ENCODE measurements at regions not wholly inside any gene's neighbourhood (a gene's known extent, or its start where the extent isn't known, plus 50 kb on each side); places are given as distances from the start of the nearest gene placed in this dataset.

GRCh38 chr1:244963231-244963826 is 99.0 kb upstream of the HNRNPU start:
- Histone ChIP-seq H3K27me3 (ENCODE audit: control insufficient read depth, insufficient read depth, low read length) (no peaks in the 10 kb centered on the region), H3K36me3 (ENCODE audit: control insufficient read depth, insufficient read depth, low read length) (no peaks in the 10 kb centered on the region), H3K9ac (no peak overlapping the region), H3K4me3 (ENCODE audit: low read depth, low read length) (no peak overlapping the region), H3K9me3 (ENCODE audit: control insufficient read depth, low read length) (no peaks in the 10 kb centered on the region), H3K4me1 (peaks cover 2% of the 10 kb centered on the region), H3K27ac (no peak overlapping the region), H3K79me2 (no peaks in the 10 kb centered on the region), H3K4me2 (ENCODE audit: low read length) (no peak overlapping the region), H2AFZ (no peak overlapping the region)
- no peak for TF ChIP-seq CTCF (IDR thresholded peaks at IDR 0.05)

- Histone ChIP-seq H3K4me2 (ENCODE audit: low read length) (no peak overlapping the region), H3K79me2 (no peaks in the 10 kb centered on the region), H3K9me3 (ENCODE audit: control insufficient read depth, low read length) (no peaks in the 10 kb centered on the region), H3K9ac (no peak overlapping the region), H3K36me3 (ENCODE audit: control insufficient read depth, insufficient read depth, low read length) (no peaks in the 10 kb centered on the region), H3K4me3 (ENCODE audit: low read depth, low read length) (no peak overlapping the region), H3K4me1 (no peaks in the 10 kb centered on the region), H3K27me3 (ENCODE audit: control insufficient read depth, insufficient read depth, low read length) (no peaks in the 10 kb centered on the region), H3K27ac (no peak overlapping the region), H2AFZ (no peak overlapping the region)
- no peak for TF ChIP-seq CTCF (IDR thresholded peaks at IDR 0.05)
These were observed 97.8 kb upstream of the HNRNPU start for GRCh38 chr1:244962130-244962529.

DNA sequence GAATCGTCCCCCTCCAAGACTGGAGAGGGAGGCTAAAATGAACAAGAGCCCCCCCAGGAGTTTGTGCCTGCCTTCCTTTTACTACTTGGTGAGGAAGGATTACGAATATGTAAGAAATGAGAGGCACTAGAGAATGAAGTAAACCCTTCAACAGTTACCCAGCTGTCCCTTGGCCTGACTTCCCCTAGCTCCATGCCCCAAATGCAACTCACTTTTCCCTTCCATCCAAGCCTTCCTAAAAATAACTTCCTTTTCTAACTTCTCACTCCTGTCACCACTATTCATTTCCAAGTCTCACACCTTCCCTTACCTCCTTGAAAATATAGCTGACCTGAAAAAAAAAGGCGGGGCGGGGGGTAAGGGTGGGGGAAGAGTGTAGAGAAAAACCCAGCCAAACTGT is 96.6 kb upstream of the HNRNPU start:
- Histone ChIP-seq H2AFZ (no peak overlapping the region), H3K4me1 (no peaks in the 10 kb centered on the region), H3K27ac (no peak overlapping the region), H3K9me3 (ENCODE audit: control insufficient read depth, low read length) (no peaks in the 10 kb centered on the region), H3K27me3 (ENCODE audit: control insufficient read depth, insufficient read depth, low read length) (no peaks in the 10 kb centered on the region), H3K4me2 (ENCODE audit: low read length) (no peak overlapping the region), H3K4me3 (ENCODE audit: low read depth, low read length) (no peak overlapping the region), H3K36me3 (ENCODE audit: control insufficient read depth, insufficient read depth, low read length) (no peaks in the 10 kb centered on the region), H3K9ac (no peak overlapping the region), H3K79me2 (no peaks in the 10 kb centered on the region)
- no peak for TF ChIP-seq CTCF (IDR thresholded peaks at IDR 0.05)

GRCh38 chr1:244958593-244958992 is 94.2 kb upstream of the HNRNPU start:
- Histone ChIP-seq H3K4me3 (ENCODE audit: low read depth, low read length) (no peak overlapping the region), H3K9me3 (ENCODE audit: control insufficient read depth, low read length) (no peaks in the 10 kb centered on the region), H2AFZ (no peak overlapping the region), H3K9ac (no peak overlapping the region), H3K79me2 (no peaks in the 10 kb centered on the region), H3K4me1 (no peaks in the 10 kb centered on the region), H3K36me3 (ENCODE audit: control insufficient read depth, insufficient read depth, low read length) (no peaks in the 10 kb centered on the region), H3K27ac (no peak overlapping the region), H3K4me2 (ENCODE audit: low read length) (no peak overlapping the region), H3K27me3 (ENCODE audit: control insufficient read depth, insufficient read depth, low read length) (no peaks in the 10 kb centered on the region)
- no peak for TF ChIP-seq CTCF (IDR thresholded peaks at IDR 0.05)

DNA sequence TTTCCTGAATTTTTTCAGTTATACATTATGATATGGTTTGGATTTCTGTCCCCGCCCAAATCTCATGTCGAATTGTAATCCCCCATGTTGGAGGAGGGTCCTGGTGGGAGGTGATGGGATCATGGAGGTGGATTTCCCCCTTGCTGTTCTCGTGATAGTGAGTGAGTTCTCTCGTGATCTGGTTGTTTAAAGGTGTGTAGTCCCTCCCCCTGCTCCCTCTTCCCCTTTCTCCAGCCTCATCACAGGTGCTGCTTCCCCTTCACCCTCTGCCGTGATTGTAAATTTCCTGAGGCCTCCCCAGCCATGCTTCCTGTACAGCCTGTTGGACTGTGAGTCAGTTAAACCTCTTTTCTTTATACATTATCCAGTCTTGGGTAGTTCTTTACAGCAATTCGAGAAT is 93.2 kb upstream of the HNRNPU start:
- no peak overlapping the region for H2AFZ ChIP-seq
- no peak for TF ChIP-seq CTCF (IDR thresholded peaks at IDR 0.05)
- no peaks in the 10 kb centered on the region for H3K4me1 ChIP-seq
- no peaks in the 10 kb centered on the region for H3K79me2 ChIP-seq
- H3K4me2 ChIP-seq (ENCODE audit: low read length), result no peak overlapping the region
- H3K27me3 ChIP-seq (ENCODE audit: control insufficient read depth, insufficient read depth, low read length), result no peaks in the 10 kb centered on the region
- H3K36me3 ChIP-seq (ENCODE audit: control insufficient read depth, insufficient read depth, low read length), result no peaks in the 10 kb centered on the region
- H3K27ac ChIP-seq, result no peak overlapping the region
- H3K4me3 ChIP-seq (ENCODE audit: low read depth, low read length), result no peak overlapping the region
- no peaks in the 10 kb centered on the region for H3K9me3 ChIP-seq (ENCODE audit: control insufficient read depth, low read length)
- H3K9ac ChIP-seq, result no peak overlapping the region

All from parathyroid adenoma (tissue), 2 donors.